ENCODE measurements at regions not wholly inside any gene's neighbourhood (a gene's known extent, or its start where the extent isn't known, plus 50 kb on each side); places are given as distances from the start of the nearest gene placed in this dataset.
"Not testable (repeated sequence)": the region's sequence is repeated elsewhere in the genome, so short reads cannot be mapped to it uniquely, and the experiment has no call there.

GRCh38 chr7:65809259-65809981 is 63.5 kb upstream of the VKORC1L1 start:
- DNase-seq = no peak

- DNase-seq = no peak
Measured at GRCh38 chr7:65809982-65810288, 62.9 kb upstream of the VKORC1L1 start.

- no peak for DNase-seq
Measured at GRCh38 chr7:65812281-65812680, 60.6 kb upstream of the VKORC1L1 start.

- not testable (repeated sequence) for DNase-seq
Measured at GRCh38 chr7:65814556-65815167, 58.2 kb upstream of the VKORC1L1 start.

- DNase-seq = no peak
Measured at GRCh38 chr7:65820287-65820950, 52.5 kb upstream of the VKORC1L1 start.
